ENCODE measurements at regions not wholly inside any gene's neighbourhood (a gene's known extent, or its start where the extent isn't known, plus 50 kb on each side); places are given as distances from the start of the nearest gene placed in this dataset.

DNA sequence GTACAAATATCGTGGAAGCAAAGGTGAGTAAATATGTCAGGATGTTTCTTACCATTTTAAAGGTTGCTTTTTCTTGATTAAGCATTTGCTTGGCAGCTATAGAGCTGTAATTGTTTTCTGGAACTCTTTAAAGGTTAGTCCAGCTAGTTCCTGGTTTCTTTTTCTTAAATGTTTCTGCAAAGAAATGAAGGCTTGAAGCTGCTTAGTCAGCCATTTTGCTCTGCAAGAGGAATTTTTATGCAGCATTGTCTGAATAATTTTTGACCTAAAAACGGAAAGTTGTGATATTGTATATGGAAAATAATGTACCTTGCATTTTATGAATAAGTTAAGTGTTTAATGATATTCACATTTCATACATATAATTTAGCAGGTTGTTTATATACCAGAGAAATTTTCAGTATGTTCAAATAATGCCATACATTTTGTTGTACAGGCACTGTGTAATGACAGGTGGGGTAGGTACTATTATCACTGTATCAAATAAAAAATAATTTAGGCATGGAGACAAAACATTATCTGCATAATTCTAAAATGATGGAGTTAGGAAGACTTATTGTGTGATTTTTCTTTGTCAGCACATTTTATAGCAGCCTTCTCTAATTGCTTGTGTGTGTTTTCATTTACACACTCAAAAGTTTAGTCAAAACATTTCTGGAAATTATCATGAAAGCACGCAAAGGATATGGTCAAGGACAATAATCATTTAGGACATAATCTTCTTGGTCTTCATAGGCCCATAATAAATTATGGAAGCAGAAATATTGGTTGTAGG, 624.4 kb downstream of the NCAM2 start:
- TF ChIP-seq POLR2A (IDR thresholded peaks at IDR 0.05): no peak
- TF ChIP-seq, protein P1, sequence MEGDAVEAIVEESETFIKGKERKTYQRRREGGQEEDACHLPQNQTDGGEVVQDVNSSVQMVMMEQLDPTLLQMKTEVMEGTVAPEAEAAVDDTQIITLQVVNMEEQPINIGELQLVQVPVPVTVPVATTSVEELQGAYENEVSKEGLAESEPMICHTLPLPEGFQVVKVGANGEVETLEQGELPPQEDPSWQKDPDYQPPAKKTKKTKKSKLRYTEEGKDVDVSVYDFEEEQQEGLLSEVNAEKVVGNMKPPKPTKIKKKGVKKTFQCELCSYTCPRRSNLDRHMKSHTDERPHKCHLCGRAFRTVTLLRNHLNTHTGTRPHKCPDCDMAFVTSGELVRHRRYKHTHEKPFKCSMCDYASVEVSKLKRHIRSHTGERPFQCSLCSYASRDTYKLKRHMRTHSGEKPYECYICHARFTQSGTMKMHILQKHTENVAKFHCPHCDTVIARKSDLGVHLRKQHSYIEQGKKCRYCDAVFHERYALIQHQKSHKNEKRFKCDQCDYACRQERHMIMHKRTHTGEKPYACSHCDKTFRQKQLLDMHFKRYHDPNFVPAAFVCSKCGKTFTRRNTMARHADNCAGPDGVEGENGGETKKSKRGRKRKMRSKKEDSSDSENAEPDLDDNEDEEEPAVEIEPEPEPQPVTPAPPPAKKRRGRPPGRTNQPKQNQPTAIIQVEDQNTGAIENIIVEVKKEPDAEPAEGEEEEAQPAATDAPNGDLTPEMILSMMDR (IDR thresholded peaks at IDR 0.05): no peak

Data from Peyer's patch (tissue), 4 donors.